Tibial nerve (tissue), 4 donors: ENCODE measurements at regions not wholly inside any gene's neighbourhood (a gene's known extent, or its start where the extent isn't known, plus 50 kb on each side); places are given as distances from the start of the nearest gene placed in this dataset.

Experiments
- DNase-seq, 2 donors: peaks; one replicate each; pipeline ENCODE4 v3.0.0-alpha.2; 2019; ENCODE audit warnings: low spot score in 2 of 2
- H3K27ac ChIP-seq, 4 donors: fragments of 200-600 bp; sonication (generic) in 3 of 4; one replicate each; pipeline ENCODE4 v1.5.1; 2017 to 2019; ENCODE audit warnings: mild to moderate bottlenecking in 1 of 4
- H3K27me3 ChIP-seq, 2 donors: fragments of 200-600 bp; sonication (generic) in 1 of 2; one replicate each; pipeline versions ENCODE4 v1.5.1 to v1.6.0; 2017 to 2019
- H3K36me3 ChIP-seq, 3 donors: fragments of 200-600 bp; sonication (generic); one replicate each; pipeline ENCODE4 v1.5.1; 2018 to 2019
- H3K4me1 ChIP-seq, 4 donors: fragments of 200-600 bp; sonication (generic) in 3 of 4; one replicate each; pipeline ENCODE4 v1.5.1; 2017 to 2019
- H3K4me3 ChIP-seq, 4 donors: fragments of 200-600 bp; sonication (generic) in 3 of 4; one replicate each; pipeline ENCODE4 v1.5.1; 2017 to 2019; ENCODE audit warnings: mild to moderate bottlenecking in 1 of 4, moderate library complexity in 1 of 4
- H3K9me3 ChIP-seq, 4 donors: fragments of 200-600 bp; sonication (generic) in 3 of 4; one replicate each; pipeline ENCODE4 v1.5.1; 2017 to 2019
- EP300 ChIP-seq, 2 donors: sonication (generic); formaldehyde crosslinking; IDR thresholded peaks; one replicate each; pipeline ENCODE4 v1.6.1; 2017; ENCODE audit warnings: antibody characterized with exemption in 2 of 2, mild to moderate bottlenecking in 1 of 2
- POLR2A ChIP-seq, 2 donors: fragments of 450-650 bp; IDR thresholded peaks; one replicate each; pipeline ENCODE4 v1.6.1; 2017; ENCODE audit warnings: antibody characterized with exemption in 2 of 2, mild to moderate bottlenecking in 2 of 2, moderate library complexity in 2 of 2
- WGBS, 2 donors: methylation state at CpG; one replicate each; pipeline ENCODE4 v1.1.5; 2018; 5-methylcytosine and 5-hydroxymethylcytosine counted together
- TF ChIP-seq, protein P1 (sequence below), 5 experiments: fragments of 200-600 bp in 3 of 5; fragments of 450-650 bp in 2 of 5; sonication (generic) in 3 of 5; IDR thresholded peaks; one replicate each; pipeline ENCODE4 v1.5.1; 2016 to 2019; ENCODE audit warnings: antibody characterized with exemption in 5 of 5, mild to moderate bottlenecking in 3 of 5, moderate library complexity in 2 of 5

DNA sequence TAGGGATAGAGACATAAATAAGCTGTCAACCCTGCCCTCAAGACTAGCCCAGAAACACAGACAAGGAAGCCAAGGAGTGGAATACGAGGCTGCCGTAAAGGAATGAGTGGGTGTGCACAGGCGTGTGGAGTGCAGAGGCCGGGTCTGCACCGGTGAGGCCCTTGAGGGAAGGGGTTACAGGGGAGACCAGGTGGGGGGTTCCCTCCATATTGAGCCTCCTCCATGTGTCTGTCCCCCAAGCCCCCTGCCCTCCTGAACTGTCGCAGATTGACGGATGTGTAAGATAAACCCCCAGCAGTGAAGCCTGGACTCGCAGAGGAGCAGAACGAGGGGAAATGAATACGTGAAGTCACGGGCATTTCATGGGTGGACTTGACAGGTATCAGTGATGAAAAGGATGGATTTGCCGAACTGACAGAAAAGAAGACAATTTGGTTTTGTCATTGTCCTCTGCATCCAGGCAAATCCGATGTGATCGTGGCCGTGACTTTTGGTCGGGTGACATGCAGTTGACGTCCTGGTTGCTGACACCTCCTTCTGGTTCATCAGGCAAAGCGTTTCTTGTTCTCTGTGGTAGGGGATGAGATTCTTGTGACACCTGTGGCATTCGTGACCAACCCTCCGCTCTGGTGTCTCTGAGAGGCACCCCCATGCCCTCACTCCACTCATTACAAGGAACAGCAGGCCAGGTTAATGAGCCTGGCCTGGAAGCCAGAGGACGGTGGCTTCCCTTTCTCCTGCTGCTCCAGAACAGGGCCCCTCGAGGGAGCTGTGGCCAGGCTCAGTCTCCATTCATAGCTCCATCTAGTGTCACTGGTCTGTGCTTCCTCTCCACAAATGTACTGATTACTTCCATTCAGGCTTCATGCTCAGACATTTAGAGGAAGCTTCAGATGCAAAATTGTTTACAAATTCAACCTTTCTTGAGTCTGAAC lies 223.1 kb upstream of the B3GAT1 start:
- Histone ChIP-seq H3K4me1 (no peaks in the 10 kb centered on the region), H3K27me3 (no peaks in the 10 kb centered on the region), H3K9me3 (no peaks in the 10 kb centered on the region), H3K27ac (no peak overlapping the region), H3K36me3 (no peaks in the 10 kb centered on the region), H3K4me3 (no peak overlapping the region)
- WGBS, 2 donors = 73 to 74% methylated on average over 22 of the region's 22 CpGs
- TF ChIP-seq EP300 (IDR thresholded peaks at IDR 0.05) (no peak), POLR2A (IDR thresholded peaks at IDR 0.05) (no peak)
- TF ChIP-seq, protein P1, sequence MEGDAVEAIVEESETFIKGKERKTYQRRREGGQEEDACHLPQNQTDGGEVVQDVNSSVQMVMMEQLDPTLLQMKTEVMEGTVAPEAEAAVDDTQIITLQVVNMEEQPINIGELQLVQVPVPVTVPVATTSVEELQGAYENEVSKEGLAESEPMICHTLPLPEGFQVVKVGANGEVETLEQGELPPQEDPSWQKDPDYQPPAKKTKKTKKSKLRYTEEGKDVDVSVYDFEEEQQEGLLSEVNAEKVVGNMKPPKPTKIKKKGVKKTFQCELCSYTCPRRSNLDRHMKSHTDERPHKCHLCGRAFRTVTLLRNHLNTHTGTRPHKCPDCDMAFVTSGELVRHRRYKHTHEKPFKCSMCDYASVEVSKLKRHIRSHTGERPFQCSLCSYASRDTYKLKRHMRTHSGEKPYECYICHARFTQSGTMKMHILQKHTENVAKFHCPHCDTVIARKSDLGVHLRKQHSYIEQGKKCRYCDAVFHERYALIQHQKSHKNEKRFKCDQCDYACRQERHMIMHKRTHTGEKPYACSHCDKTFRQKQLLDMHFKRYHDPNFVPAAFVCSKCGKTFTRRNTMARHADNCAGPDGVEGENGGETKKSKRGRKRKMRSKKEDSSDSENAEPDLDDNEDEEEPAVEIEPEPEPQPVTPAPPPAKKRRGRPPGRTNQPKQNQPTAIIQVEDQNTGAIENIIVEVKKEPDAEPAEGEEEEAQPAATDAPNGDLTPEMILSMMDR (IDR thresholded peaks at IDR 0.05) = no peak
- DNase-seq = no peak

DNA sequence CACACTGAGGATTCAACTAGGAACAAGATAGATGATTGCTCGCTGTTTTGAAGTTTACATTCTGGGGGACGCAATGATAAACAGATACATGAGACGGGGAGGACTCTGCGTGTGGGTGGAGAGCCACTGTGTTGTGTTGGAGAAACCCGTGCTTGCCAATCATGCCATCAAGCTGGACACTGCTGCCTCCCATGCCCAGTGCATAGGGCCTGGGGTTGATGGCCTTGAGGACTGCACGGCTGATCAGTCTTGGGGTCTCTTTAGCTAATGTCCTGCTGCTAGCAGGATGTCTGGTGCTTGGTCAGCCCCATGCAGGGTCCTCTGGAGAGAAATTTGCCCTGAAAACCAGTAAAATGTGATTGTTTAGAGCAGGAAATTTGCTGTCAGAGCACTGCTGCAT lies 221.2 kb upstream of the B3GAT1 start:
- no peak overlapping the region for H3K4me3 ChIP-seq
- no peaks in the 10 kb centered on the region for H3K36me3 ChIP-seq
- H3K4me1 ChIP-seq = no peaks in the 10 kb centered on the region
- WGBS, 2 donors = 88 to 93% methylated on average over 6 of the region's 6 CpGs
- DNase-seq = no peak
- H3K27ac ChIP-seq = no peak overlapping the region
- H3K9me3 ChIP-seq = no peaks in the 10 kb centered on the region
- no peak for TF ChIP-seq EP300 (IDR thresholded peaks at IDR 0.05)
- TF ChIP-seq POLR2A (IDR thresholded peaks at IDR 0.05) = no peak
- TF ChIP-seq, protein P1 (IDR thresholded peaks at IDR 0.05) = no peak
- no peaks in the 10 kb centered on the region for H3K27me3 ChIP-seq

DNA sequence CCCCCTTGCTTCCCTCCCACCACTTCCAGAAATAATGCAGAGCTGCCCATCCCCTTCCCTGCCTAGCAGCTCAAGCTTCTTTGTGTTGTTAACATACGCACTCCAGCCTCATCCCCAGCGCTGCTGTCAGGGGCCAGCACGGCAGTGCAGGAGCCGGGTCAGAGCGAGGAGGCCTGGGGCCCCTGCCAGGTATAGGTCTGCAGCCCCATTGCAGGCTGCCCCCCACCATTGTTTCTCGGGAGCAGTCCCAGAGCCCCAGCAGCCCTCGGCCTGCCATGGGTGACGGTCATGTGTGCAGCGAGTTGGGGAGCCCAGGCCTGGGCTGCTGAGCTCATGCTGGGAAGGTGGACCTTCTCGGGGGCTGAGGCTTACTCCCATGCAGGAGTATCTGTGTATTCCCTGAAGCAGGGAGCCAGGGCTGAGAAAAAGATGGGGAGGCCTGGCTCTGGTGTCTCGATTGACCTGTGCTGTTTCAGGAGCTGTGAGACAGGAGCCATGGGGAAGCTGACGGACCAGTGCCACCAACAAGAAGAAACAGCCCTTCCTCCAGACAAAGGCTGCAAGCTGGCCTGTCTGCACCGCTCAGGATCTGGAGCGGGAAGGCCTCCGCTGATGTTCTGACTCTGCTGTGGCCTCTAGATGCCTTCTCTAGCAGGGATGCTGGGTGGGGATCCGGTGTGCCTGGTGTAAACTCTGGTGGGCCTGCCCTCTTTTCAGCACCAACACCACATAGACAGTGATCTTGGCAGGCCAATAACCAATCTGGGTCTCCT lies 220.5 kb upstream of the B3GAT1 start:
- DNase-seq = no peak
- H3K4me1 ChIP-seq = no peaks in the 10 kb centered on the region
- H3K9me3 ChIP-seq = no peaks in the 10 kb centered on the region
- no peak overlapping the region for H3K27ac ChIP-seq
- no peaks in the 10 kb centered on the region for H3K27me3 ChIP-seq
- TF ChIP-seq EP300 (IDR thresholded peaks at IDR 0.05) = no peak
- TF ChIP-seq, protein P1 (IDR thresholded peaks at IDR 0.05) = no peak
- no peak for TF ChIP-seq POLR2A (IDR thresholded peaks at IDR 0.05)
- H3K36me3 ChIP-seq = no peaks in the 10 kb centered on the region
- WGBS, 2 donors = 71 to 79% methylated on average over 11 to 14 of the region's 16 CpGs
- H3K4me3 ChIP-seq = no peak overlapping the region

DNA sequence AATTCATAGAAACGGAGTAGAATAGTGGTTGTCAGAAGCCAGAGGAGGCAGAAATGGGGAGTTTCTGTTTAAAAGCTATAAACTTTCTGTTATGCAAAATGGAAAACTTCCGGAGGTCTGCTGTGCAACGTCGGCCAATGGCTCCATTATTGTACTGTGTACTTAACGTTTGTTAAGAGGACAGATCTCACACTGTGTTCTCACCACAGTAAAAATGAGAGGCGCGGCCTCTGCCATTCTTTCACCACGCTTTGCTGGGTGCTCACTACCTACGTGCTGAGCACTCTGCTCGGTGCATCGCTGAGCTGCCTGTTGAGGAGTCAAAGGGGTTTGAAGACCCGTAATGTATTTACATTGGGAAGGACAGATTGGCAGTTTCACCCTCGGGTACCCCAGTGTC lies 218.8 kb upstream of the B3GAT1 start:
- Histone ChIP-seq H3K27ac (no peak overlapping the region), H3K36me3 (no peaks in the 10 kb centered on the region), H3K27me3 (no peaks in the 10 kb centered on the region), H3K9me3 (no peaks in the 10 kb centered on the region), H3K4me3 (no peak overlapping the region), H3K4me1 (no peaks in the 10 kb centered on the region)
- no peak for DNase-seq
- TF ChIP-seq, protein P1 (IDR thresholded peaks at IDR 0.05) = no peak
- 73 to 77% methylated on average over 13 of the region's 13 CpGs for WGBS, 2 donors

DNA sequence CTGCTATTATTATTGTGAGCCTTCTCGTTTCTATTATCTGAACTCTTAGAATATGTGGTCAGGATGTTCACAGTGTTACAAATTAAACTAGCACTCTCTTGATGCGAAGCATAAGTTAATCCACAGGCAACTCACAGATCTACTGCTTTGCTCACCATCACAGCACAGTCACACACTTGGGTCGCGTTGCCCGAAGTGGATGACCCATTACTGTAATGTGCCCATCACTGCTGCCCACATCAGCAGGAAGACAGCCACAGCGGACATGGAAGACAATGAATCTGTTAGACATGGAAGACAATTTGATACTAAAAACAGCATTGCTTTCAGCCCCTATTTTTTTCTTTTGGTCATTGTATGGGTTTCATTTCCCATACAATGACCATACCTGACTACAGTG lies 216.4 kb upstream of the B3GAT1 start:
- no peaks in the 10 kb centered on the region for H3K4me1 ChIP-seq
- H3K27me3 ChIP-seq = no peaks in the 10 kb centered on the region
- no peak for DNase-seq
- H3K27ac ChIP-seq = no peak overlapping the region
- no peaks in the 10 kb centered on the region for H3K9me3 ChIP-seq
- 84 to 90% methylated on average over 6 of the region's 6 CpGs for WGBS, 2 donors
- no peaks in the 10 kb centered on the region for H3K36me3 ChIP-seq
- no peak for TF ChIP-seq EP300 (IDR thresholded peaks at IDR 0.05)
- TF ChIP-seq, protein P1 (IDR thresholded peaks at IDR 0.05) = no peak
- TF ChIP-seq POLR2A (IDR thresholded peaks at IDR 0.05) = no peak
- no peak overlapping the region for H3K4me3 ChIP-seq
